ENCODE measurements at regions not wholly inside any gene's neighbourhood (a gene's known extent, or its start where the extent isn't known, plus 50 kb on each side); places are given as distances from the start of the nearest gene placed in this dataset.

- TF ChIP-seq CTCF (IDR thresholded peaks at IDR 0.05; ENCODE audit: control extremely low read depth in 1 of 3, insufficient read depth in 1 of 3, low read depth in 1 of 3, low read length in 3 of 3) (no peak), JUN (IDR thresholded peaks at IDR 0.05; ENCODE audit: low read depth, low read length) (no peak), TAF1 (IDR thresholded peaks at IDR 0.05; ENCODE audit: low read depth, low read length) (no peak), SP2 (IDR thresholded peaks at IDR 0.05; ENCODE audit: low read length) (no peak), ATF2 (IDR thresholded peaks at IDR 0.05; ENCODE audit: low read length) (no peak), RAD21 (IDR thresholded peaks at IDR 0.05 in 1 of 2, conservative IDR thresholded peaks at IDR 0.05 in 1 of 2; ENCODE audit: low read depth in 2 of 2, low read length in 2 of 2) (no peak), ZNF274 (IDR thresholded peaks at IDR 0.05; ENCODE audit: borderline replicate concordance, extremely low read depth, low read length) (no peak), CEBPB (IDR thresholded peaks at IDR 0.05; ENCODE audit: low read depth, low read length) (no peak), EZH2 (IDR thresholded peaks at IDR 0.05; ENCODE audit: low read depth, low read length, severe bottlenecking) (no peak), EP300 (IDR thresholded peaks at IDR 0.05; ENCODE audit: borderline replicate concordance in 1 of 2, low read depth in 2 of 2, low read length in 2 of 2) (no peak), MAX (IDR thresholded peaks at IDR 0.05) (no peak), SRF (IDR thresholded peaks at IDR 0.05; ENCODE audit: low read depth, low read length) (no peak)
Measured at GRCh38 chr4:8741513-8742226, 130.0 kb downstream of the HMX1 start.

Measured in H1 (cell line).